GM23338 (cell line): ENCODE measurements at regions not wholly inside any gene's neighbourhood (a gene's known extent, or its start where the extent isn't known, plus 50 kb on each side); places are given as distances from the start of the nearest gene placed in this dataset.

Experiments used
- CTCF ChIP-seq, 2 experiments: fragments of 200-600 bp in 1 of 2; sonication (generic) in 1 of 2; conservative IDR thresholded peaks; 2 replicates each; pipeline versions ENCODE4 v1.5.1 to v1.6.1; 2016 to 2017; ENCODE audit warnings: antibody characterized with exemption in 2 of 2, low read depth in 2 of 2, mild to moderate bottlenecking in 2 of 2, moderate library complexity in 1 of 2
- ZNF331 ChIP-seq: fragments of 250-450 bp; sonication (Bioruptor Pico); IDR thresholded peaks from 2 replicates; pipeline ENCODE4 v1.5.0; 2020; ENCODE audit warnings: low read depth, mild to moderate bottlenecking, moderate library complexity

- TF ChIP-seq ZNF331 (CRISPR knock-in tag) (no peak), CTCF (conservative IDR thresholded peaks at IDR 0.05; ENCODE audit: low read depth in 2 of 2) (no peak)
Observed at GRCh38 chr2:128799730-128800129, 481.1 kb upstream of the HS6ST1 start.
